GM21447 (cell line): ENCODE measurements at regions not wholly inside any gene's neighbourhood (a gene's known extent, or its start where the extent isn't known, plus 50 kb on each side); places are given as distances from the start of the nearest gene placed in this dataset.
"Not testable (repeated sequence)": the region's sequence is repeated elsewhere in the genome, so short reads cannot be mapped to it uniquely, and the experiment has no call there.

ENCODE experiments used
- ATAC-seq: cut with Tn5 transposase; IDR thresholded peaks from one replicate; pipeline ENCODE4 v1.9.1; 2021; ENCODE audit not compliant: unreplicated experiment

- ATAC-seq, result no peak
These were observed 894.4 kb downstream of the MCTP2 start for GRCh38 chr15:95125803-95126202.

GRCh38 chr15:95127356-95127755 lies 896.0 kb downstream of the MCTP2 start:
- ATAC-seq, result no peak

DNA sequence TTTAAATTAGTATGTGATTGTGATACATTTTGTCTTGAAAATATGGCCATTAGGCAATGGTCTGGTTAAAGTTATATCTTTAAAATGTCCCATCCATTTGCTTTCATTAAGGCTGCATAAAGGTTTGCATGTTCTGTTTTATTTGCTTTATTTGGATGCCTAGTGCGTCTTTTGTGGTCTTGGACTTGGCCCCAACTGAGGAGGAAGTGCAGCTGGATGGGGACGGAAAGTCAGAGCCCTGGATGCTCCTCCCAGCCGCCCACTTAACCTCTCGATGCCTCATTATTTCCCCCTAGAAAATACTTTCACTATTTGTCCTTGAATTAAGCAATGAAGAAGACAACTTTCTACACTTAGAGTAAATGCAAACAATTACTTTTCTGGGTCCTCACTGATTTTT lies 898.2 kb downstream of the MCTP2 start:
- no peak for ATAC-seq

DNA sequence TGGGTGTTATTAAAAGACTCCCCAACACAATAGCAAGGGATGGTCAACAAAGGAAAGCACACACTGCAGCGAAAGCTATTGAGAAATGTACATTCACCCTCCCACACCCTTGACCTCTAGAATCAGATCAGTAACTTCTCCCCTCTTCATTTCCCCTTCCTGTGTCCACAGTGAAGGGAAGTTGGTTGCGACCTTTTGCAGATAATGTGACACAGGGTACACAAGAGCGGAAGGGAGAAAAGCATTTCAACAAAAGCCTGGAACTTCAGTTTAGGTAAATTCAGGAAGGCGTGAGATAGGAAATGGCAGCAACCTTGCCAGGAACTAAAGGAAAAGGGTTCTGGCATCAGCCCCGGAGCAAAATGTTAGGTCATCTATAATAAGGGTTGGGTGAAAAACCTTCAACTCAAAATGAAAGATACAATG lies 899.8 kb downstream of the MCTP2 start:
- ATAC-seq, result no peak

GRCh38 chr15:95132774-95133173 lies 901.4 kb downstream of the MCTP2 start:
- ATAC-seq, result no peak

DNA sequence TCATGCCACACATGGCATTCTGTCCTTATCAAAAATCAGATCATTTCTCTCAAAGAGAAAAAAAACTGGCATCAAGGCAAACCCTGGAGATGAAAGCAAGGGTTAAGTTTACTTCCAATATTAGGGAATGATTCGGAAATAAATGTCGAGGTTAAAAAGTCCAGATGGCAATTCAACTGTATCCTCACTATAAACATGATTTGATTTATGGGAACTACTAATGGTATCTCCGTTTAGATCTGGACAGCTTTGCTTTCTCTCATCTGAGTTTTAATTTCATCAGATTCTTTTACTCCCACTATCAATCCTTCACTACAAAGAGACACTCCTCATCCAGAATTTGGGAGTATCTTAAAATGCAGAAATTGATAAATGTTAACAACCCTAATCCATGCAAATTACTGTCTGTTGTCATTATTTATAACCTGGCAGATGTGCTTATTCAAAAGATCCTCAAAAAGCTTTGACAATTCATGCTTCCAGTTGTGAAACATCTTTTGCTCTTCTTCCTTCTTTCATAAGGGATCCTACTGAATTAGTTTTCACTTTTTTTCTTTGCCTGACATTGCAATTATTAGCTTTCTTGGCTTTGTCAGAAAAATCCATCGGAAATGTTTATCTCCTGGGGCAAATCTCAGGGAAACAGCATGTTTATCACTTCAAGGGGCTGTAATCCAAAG lies 903.2 kb downstream of the MCTP2 start:
- no peak for ATAC-seq

GRCh38 chr15:95138604-95139270 lies 907.4 kb downstream of the MCTP2 start:
- no peak for ATAC-seq

GRCh38 chr15:95141486-95141885 lies 910.1 kb downstream of the MCTP2 start:
- ATAC-seq, result no peak

DNA sequence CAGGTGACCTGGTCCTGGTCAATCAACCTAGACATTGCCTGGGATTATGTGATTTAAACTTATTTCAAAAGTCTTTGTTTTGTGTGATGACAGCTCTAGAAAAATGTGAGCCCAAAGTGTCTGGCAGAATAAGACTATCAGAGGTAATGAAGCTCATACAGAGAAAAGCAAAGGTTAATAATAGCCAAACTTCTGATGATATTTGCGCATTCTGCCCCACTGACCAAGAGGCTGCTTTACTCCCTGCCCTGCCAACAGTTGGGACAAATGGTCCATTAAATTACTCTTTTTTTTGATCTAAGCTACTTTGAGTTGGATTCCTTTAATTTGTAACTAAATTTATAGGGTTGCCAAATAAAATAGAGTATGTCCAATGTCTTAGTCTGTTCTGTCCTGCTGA lies 911.2 kb downstream of the MCTP2 start:
- no peak for ATAC-seq

DNA sequence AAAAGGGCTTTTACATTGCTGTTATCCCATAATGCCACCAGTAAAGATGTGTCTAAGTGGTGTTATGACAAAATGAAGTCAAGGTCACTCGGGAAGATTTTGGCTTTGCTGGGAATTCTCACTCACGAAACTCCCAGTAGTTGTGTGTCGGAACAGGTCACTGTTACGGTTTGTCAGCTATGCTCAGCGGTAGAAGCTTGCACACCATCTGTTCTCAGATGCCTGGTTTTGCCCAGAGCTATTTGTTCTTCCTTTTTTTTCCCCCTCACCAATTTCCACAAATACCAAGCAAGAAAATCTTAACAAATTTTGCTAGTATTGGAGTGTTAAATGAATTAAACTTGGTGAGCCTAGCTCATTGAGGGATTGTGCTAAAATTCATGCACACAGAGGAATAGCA lies 915.1 kb downstream of the MCTP2 start:
- ATAC-seq, result no peak

- ATAC-seq, result no peak
These were observed 916.8 kb downstream of the MCTP2 start for GRCh38 chr15:95148183-95148582.

- ATAC-seq, result no peak
These were observed 917.7 kb downstream of the MCTP2 start for GRCh38 chr15:95149036-95149435.

- ATAC-seq, result no peak
These were observed 918.4 kb downstream of the MCTP2 start for GRCh38 chr15:95149771-95150170.

DNA sequence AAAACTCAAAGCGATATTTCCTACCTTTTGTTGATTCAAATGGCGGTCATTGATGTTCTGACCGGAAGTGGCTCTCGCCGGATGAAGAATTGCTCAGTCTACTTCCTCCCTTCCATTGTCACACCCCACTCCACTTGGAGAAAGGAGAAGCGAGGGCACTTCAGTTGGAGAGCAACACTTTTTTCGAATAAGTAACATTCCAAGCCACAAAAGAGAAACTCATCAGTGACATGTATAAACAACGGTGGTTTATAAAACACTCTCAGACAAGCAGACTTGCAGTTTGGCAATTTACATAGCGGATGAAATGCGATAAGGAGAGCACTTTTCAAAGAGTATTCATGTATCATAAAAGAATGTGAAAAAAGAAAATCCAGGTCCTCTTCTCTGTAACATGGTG lies 919.1 kb downstream of the MCTP2 start:
- ATAC-seq, result no peak

- ATAC-seq, result no peak
These were observed 921.4 kb downstream of the MCTP2 start for GRCh38 chr15:95152741-95153140.

GRCh38 chr15:95153201-95153600 lies 921.8 kb downstream of the MCTP2 start:
- ATAC-seq, result not testable (repeated sequence)

- ATAC-seq, result no peak
These were observed 929.0 kb downstream of the MCTP2 start for GRCh38 chr15:95160316-95160715.

DNA sequence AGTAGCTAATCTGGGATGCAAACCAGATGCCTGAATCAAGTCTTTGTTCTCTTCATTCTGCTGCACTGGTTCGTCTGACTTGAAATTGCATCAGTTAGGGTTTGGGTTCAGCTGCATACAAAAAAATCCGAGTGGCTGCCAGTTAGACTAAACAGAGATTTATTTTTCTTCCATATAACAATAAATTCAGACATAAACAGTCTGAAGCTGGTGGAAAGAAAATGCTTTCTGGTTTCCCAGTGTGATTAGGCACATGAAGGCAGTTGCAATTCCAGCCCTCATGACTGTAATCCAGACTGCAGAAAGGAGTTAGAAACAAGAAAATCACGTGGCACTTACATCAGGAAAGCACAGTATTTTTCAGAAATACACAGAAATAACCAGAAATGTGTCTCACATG lies 930.7 kb downstream of the MCTP2 start:
- ATAC-seq, result no peak

DNA sequence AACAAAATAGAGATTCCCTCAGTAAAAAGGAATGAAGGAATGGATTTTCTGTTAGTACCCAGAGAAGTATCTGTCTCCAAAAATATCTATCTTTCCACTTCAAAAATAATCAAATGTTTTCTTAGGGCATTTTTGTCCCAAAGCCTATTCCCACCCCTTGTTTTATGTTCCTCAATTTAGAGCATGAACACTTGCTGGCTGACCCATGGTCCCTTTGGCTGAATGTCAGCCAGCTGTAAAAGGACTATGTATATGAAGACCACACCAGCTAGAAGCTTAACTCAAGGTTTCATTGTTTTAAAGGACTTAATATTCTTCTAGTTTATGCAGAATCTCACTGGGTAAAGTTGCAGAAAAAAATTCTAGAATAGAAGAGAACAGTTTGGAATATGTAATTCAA lies 931.2 kb downstream of the MCTP2 start:
- ATAC-seq, result no peak

- no peak for ATAC-seq
These were observed 931.7 kb downstream of the MCTP2 start for GRCh38 chr15:95162967-95163531.

- no peak for ATAC-seq
These were observed 936.8 kb downstream of the MCTP2 start for GRCh38 chr15:95168152-95168551.

- no peak for ATAC-seq
These were observed 937.6 kb downstream of the MCTP2 start for GRCh38 chr15:95168951-95169431.
